NCI-H774 (cell line): ENCODE measurements at regions not wholly inside any gene's neighbourhood (a gene's known extent, or its start where the extent isn't known, plus 50 kb on each side); places are given as distances from the start of the nearest gene placed in this dataset.
"Not testable (repeated sequence)": the region's sequence is repeated elsewhere in the genome, so short reads cannot be mapped to it uniquely, and the experiment has no call there.

Source experiments
- DNase-seq: peaks from one replicate; lab custom pipeline; 2025; lab: John Stamatoyannopoulos, UW

DNA sequence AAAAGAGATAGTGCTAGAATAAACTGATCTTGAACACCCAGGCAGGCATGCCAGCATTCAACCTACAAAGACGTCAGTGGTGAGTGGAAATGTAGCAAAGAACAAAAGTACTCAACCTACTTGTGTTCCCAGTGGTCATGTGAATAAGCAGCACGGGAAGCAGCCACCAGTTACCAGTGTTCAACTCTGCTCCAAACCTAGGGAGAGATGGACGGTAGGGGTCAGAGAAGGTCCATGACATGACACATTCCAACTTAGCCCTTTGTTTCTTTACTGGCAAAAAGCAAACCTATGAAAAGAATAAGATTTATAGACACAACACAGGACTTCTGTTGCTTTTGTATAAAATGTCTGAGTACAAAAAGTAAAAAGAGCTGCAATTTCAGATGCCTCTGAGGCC is 511.4 kb downstream of the XPNPEP1 start:
- DNase-seq: no peak

DNA sequence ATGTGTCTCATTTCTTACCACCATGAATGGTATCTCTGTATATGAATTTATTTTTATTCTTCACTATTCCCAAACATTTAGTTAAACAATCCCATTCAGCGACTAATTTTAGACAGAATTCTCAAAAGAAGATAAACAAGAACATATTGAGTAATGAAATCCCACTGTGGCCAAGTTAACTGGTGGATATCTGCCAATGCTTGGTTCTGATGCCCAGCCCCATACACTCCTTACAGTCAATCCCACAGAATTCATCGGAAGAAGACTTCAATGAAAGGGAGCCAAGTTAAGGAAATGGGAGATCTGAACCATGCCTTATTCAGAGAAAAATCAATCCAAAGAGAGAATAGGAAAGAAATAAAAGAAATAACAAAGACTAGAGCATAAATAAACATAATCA is 518.0 kb downstream of the XPNPEP1 start:
- DNase-seq: no peak

DNA sequence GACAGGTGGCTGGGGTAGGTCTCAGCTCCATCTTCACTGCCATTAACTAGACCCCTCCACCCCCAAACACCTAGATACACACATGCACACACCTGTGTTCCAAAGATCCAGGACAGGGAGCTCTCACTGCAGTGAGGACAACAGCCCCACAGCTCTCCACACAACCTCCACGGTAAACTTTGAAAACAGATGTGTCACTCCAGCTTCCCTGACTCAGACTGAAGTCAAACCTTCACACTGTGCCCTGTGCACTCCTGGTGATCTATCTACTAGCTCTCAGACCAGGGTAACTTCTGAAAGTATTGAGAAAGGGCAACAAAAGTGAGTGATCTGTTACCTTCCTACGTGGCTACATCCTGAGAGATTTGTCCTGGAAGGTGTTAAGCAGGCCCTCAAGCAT is 519.8 kb downstream of the XPNPEP1 start:
- no peak for DNase-seq

DNA sequence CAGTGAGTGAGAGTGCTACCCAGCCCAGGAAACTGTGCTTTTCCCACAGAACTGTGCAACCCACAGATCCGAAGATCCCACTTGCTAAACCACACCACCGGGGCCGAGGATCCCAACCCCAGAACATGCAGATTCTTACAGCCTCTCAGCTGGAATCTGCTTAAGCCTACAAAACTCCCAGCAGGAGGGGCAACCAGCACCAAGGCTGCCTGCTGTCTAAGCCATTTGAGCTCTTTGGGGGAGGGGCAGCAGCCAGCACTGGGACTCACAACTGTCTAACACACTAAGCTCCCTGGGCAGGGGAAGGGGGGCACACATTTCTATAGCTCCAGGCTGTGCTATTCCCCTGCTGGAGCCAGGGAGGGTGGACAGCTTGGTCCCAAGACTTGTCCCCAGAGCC is 529.9 kb downstream of the XPNPEP1 start:
- DNase-seq: no peak

DNA sequence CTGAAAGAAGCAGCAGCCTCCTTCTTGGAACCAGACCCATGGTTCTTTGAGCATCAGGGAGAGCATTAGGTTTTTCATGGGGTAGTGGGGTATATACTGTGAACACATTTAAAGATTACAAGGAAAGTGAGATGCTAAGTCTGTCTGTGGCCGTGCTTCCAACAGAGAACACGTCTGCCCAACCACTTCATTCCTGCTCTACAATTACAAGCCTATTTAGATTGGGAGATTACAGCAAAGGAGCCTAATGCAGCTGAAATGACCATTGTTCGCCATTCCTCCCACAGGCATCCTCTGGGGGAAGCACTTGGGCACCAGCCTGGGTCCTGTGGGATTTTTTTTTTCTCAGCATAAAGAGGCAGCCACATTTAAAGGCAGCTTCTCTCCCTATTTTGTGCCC is 536.4 kb downstream of the XPNPEP1 start:
- DNase-seq: no peak

DNA sequence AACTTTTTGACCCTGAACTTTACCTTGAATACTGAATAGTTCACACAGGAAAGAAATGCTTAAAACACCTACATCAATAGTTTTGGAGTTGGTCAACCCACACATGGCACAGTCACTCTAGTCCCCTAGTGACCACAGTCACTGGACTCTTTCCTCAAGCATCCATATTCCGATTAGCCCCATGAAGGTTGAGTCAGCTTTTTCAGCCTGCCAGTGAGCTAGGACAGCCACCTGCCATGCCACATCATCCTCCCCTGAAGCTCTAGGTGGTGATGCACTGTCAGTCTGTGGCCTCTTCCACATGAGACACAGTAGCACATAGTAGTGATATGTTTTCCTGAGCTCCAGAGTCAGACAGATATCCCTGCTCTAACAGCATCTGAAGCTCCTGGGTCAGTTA is 537.2 kb downstream of the XPNPEP1 start:
- DNase-seq: no peak

DNA sequence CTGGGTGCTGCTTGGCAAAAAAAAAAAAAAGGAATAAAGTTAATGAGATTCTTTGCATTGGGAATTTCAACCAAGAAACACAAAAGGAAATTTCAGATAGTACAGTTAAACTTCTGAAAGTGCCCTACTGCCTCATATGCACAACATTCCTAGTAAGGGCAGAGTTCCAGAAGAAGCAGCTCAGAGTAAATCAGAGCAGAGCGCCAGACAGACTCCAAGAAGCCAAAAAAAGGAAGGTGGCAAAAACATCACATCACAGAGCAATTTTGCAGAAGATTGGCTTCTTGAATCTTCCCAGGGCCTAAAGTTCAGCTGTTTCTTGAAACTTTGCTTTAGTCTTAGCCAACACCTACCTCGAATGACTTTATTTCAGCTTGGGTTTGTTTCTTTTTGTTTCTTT is 544.1 kb downstream of the XPNPEP1 start:
- no peak for DNase-seq

DNA sequence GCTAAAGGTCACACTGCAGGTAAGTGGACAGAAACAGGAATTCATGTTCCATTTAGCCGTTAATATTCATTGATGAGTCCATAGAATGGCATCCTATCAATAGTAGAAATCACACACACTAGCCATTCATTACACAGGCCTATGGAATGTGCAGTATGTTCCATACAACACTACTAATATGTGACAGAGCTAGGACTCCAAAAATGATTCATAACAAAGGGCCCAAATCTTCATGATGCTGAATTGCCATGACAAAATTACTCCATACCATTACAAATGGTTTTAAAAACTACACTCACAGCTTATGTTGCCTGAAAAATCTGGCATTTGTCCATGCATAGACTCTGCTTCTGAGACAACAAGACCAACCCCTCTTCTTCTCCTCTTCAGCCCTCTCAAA is 549.1 kb downstream of the XPNPEP1 start:
- DNase-seq: no peak

DNA sequence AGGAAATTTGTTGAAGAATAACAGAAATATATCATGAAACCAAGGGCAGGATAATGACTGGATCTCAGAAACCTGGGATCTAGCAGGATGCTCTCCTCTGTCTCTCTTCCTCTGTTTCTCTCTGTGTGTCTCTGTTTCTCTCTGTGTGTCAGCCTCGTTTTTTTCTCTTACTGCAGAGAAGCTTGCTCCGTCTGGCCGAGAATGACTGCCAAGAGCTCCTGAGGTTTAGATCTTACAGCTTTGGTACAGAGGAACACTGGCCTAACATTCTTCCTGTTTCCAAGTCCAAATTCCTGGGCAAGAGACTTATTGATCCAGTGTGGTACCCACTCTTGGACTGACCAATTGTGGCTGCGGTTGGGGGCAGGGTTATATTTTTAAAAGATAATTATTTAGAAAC is 564.0 kb downstream of the XPNPEP1 start:
- DNase-seq: no peak

DNA sequence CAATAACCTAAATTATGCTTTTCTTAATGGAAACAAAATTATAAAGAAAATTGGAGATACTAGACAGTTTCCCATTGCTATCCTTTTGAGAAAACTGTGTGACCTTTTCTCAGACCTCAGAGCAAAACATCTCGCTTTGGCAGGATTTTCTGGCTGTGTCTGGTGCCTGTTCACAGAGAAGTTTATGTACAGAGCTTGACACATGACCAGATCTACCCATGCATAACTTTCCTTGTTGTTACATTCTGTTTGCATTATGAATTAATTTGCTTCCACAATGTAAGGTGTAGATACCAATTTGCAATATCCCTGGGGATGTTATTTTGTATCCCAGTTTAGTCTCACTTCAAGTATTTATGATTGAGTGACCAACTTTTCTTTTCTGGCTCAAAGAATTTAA is 565.0 kb downstream of the XPNPEP1 start:
- DNase-seq: no peak

DNA sequence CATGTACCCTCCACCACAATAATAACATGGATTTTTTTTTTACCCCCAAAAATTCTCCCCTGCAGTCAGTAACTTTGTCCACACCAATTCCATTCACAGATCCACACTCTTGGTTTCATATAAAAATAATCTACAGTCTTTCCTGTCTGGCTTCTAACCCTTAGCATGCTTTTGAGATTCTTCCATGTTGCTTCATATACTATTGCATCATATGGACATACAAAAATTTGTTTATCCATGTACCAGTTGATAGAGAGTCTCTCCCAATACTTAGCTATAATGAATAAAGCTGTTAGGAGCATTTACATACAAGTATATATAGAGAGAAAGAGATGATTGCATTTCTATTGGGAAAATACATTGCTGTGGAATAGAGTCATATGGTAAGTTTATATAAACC is 575.0 kb downstream of the XPNPEP1 start:
- DNase-seq: no peak

DNA sequence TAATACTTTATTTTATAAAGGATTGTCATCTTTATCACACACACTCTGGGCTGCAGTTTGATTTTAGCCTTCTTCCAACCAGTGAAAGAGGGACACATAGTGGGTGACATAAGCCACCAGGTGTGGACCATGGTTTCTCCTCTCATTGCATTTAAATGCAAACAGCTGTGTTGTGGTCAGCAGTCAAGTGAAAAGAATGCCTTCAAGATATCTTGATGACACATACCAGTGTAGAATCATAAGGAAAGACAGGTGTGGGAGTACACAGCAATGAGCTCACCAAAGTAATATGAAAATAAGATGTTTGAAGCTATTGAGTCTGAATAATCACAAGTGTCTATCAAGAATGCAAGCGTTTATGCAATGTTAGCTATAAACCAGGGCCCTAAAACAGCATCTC is 580.0 kb downstream of the XPNPEP1 start:
- no peak for DNase-seq

DNA sequence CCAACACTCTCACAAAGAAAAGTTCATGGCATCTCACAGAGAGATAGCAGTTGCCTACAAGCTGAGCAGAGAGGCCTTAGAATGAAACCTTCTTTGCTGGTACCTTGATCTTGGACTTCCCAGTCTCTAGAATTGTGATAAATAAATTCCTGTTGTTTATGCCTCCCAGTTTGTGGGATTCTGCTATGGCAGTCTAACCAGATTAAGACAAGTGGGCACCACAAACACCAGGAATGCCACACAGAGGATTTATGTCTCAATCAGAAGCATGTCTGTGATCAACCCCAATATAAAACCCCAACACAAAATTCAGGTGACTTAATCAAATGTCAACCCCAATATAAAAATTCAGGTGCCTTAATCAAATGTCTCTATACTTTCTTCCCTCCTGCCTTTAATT is 581.3 kb downstream of the XPNPEP1 start:
- DNase-seq: no peak

DNA sequence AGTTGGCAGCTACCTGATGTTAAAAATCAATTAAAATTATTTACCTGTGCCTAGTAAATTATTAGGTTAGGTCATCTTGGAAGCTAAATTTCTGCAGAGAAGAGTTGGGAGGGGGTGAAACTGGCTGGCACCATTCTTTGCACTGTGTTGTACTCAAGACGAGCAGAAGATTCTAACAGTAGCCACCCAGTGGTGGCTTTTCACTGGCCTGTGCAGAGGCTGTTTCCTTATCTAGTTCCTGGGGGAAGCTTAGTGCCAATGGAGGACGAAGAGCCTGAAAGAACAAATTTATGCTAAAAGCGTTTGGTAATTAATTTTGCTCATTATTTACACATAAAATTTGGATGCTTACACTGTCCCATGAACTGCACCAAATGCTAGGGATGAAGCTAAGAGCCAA is 595.3 kb downstream of the XPNPEP1 start:
- no peak for DNase-seq

DNA sequence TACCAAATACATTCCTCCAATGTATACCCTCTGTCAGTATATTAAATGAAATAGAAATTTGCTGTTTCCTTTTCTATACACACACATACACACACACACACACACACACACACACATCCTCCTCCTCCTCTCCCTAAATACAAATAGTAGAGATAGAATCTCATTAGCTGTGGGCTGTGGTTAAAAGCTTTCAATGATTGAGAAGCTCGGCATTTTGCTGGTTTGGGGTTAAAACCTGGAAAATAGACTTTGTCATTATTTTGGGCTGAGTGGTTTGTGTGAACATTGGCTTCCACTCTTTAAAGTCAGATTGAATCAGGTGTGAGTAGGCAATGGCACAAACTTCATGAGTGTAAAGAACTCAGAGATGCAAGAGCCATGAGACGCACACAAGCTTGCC is 596.0 kb downstream of the XPNPEP1 start:
- no peak for DNase-seq

DNA sequence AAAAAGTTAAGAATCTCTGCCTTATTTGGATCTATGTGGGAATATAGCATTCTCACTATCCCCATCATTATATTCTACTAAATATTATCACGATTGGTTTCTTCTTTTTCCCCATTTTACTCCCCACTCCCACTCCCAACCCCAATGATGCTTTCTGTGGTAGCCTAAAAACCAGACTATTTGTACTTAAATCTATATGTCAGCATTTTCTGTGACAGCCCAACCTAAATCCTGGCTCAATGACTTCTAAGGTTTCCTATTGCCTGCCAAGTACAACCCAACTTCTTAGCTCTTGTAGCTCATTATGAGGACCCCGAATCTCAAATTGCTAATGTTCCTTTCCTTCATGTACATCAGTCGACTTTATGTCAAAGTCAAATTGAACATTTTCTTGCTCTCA is 598.6 kb downstream of the XPNPEP1 start:
- DNase-seq: no peak

DNA sequence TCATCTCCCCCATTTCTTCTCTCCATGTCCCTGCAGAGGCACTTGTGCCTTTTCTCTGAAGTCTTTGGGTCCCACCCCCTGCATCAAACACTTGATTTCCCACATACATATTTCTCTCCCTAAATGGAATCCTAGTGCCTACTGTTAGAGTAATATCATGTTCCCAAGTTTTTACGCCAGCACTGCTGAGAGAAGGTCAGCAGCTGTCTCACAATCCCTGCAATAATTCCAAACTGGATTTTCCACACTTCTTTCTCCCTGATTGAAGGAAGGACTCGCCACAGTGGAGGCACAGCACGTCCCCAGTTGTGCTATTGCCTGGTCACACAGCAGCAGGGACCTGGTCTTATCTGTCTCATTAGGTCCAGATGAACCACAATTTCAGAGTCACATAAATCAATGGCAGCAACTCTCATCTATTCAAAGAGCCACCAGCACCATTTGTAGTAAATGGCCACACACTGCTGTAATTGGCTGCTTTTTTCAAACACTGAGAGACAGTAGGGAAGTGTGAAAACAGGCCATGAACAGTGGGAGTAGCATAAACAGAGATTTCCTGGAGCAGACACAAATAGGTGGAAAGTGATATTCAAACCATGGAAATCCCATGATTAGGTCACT is 605.5 kb downstream of the XPNPEP1 start:
- DNase-seq: no peak

DNA sequence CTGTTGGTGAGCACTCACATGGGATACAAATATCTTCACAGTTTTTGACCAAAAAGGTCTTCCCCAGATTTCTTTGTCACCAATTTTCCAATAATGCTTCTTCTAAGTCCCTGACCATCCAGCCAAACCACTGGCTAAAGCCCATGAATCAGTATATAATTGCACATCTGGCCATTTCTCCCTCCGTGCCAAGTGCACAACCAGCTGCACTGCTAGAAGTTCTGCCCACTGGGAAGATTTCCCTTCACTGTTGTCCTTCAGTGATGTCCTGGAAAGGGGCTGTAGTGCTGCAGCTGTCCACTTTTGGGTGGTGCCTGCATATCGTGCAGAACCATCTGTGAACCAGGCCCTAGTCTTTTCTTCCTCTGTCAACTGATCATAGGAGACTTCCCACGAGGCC is 609.3 kb downstream of the XPNPEP1 start:
- not testable (repeated sequence) for DNase-seq

DNA sequence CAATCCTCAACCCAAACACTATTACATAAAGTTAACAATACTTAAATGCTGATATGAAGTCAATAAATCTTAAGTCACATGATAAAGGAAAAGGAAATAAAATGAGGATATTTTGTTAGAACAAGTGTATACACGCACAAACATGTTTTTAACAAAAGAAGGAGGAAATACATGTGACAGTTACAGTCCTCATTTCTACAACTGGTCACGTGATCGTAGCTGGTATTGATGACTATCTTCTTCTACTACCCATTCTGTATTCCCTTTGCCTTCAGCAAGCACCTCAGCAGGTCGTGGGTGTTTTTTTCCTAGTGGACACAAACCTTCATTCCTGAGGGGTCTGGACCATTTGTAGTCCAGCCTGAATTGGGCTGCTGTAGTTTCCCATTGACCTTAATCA is 610.8 kb downstream of the XPNPEP1 start:
- DNase-seq: not testable (repeated sequence)

DNA sequence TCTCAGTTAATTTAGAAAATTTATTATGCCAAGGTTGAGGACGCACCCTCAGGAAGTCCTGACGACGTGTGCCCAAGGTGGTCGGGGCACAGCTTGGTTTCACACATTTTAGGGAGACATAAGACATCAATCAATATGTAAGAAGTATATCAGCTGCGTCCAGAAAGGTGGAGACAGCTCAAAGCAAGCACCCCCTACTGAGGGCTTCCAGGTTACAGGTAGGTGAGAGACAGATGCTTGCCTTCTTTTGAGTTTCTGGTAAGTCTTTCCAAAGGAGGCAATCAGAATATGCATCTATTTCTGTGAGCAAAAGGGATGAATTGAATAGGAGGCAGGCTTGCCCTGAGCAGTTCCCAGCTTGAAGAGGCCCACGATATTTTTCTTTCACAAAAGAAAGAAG is 614.3 kb downstream of the XPNPEP1 start:
- no peak for DNase-seq

DNA sequence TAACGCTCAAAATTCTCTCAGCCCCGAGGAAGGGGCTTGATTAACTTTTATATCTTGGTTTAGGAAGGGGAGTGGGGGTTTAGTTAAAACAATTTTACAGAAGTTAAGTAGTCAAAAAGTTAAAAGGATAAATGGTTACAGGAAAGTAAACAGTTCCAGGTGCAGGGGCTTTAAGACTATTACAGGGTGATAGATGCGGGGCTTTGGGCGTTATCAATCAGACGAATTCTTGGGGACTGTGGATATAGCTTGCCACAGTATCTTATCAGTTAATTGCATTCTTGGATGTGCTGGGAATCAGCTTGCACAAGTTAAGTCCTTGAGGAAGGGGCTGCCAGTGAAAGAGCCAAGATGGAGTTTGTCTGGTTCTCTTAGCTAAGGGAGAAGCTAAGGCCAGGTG is 616.2 kb downstream of the XPNPEP1 start:
- DNase-seq: not testable (repeated sequence)

DNA sequence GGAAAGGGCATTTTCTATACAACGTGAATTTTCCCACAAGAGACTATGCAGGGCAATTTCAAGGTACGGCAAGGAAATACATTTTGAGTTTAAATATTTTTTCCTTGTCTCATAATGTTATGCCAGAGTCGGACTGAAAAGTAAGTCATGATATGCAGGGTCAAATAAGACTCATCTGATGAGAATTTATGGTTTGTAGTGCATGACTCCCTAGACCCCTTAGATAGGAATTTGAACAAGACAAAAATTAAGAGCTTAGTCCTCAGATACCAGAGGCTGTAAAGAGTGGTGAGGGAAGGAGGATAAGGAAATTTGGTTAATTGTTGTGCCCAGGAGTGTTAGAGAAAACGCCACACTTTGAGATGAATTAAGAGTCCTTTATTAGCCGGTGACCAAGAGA is 616.6 kb downstream of the XPNPEP1 start:
- DNase-seq: no peak

DNA sequence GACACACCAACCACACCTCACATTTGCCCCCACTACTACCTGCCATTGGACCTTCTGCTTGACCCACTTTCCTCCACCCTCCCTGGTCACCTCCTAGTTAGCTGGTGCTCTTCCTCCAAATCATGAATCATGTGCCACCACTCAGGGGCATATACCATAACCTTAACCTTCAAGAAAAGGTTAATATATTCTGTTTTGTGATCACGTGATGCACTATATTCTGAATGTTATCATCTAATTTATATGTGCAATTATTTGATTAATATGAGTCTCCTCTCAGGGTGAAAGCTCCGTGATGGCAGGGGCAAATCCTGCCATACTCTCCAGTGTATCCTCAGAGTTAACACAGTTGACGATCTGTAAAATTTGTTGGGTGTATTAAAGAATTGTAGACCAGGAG is 635.5 kb downstream of the XPNPEP1 start:
- no peak for DNase-seq

DNA sequence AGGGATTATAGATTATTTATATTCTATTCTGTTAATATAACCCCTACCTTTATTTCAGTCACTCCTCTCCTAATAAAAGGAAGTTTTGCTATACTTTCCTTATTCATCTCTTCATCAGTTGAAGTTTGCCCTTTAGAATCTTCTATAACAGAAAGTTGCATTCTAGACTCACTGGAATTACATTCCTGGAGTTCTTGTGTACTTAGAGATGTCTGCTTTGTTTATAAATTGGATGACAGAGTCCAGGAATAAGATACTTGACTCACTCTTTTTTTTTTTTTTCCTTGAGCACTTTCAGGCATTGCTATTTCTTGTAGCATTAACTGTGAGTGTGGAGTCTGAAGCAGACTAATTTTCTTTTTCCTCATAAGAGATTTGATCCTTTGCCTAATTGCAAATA is 640.8 kb downstream of the XPNPEP1 start:
- DNase-seq: no peak

DNA sequence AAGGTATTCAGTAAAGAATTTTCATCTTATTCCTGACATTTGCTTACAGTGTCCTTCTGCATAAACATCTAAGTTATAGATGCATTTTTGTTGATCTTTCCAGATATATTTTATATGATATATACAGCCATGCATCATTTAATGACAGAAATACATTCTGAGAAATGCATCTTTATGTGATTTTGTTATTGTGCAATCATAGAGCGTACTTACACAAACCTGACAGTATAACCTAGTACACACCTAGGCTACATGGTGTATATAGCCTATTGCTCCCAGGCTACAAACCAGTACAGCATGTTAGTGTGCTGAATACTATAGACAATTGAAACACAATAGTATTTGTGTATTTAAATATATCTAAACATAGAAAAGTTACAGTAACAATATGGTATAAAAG is 642.0 kb downstream of the XPNPEP1 start:
- no peak for DNase-seq
